Fibroblast of lung (primary cell): ENCODE measurements at regions not wholly inside any gene's neighbourhood (a gene's known extent, or its start where the extent isn't known, plus 50 kb on each side); places are given as distances from the start of the nearest gene placed in this dataset.

ENCODE experiments used
- DNase-seq, 2 donors: peaks; one replicate each; pipeline versions ENCODE4 v3.0.0 to v3.0.0-alpha.2; 2010; ENCODE audit warnings: low read depth in 2 of 2
- H2AFZ ChIP-seq: 2 replicates; pipeline ENCODE4 v1.5.1; 2012; ENCODE audit warnings: low read length, control low read depth, inconsistent platforms
- H3K27ac ChIP-seq: 2 replicates; pipeline ENCODE4 v1.5.1; 2011; ENCODE audit warnings: low read length, control low read depth; ENCODE audit not compliant: insufficient read depth
- H3K27me3 ChIP-seq: 2 replicates; pipeline ENCODE4 v1.5.1; 2011; ENCODE audit warnings: mild to moderate bottlenecking, low read length; ENCODE audit not compliant: control insufficient read depth, insufficient read depth
- H3K36me3 ChIP-seq: 2 replicates; pipeline ENCODE4 v1.5.1; 2011; ENCODE audit warnings: low read length; ENCODE audit not compliant: control insufficient read depth, insufficient read depth
- H3K4me1 ChIP-seq: 2 replicates; pipeline ENCODE4 v1.5.1; 2011; ENCODE audit warnings: low read length; ENCODE audit not compliant: control insufficient read depth, insufficient read depth; ENCODE audit errors: extremely low read depth
- H3K4me2 ChIP-seq: 2 replicates; pipeline ENCODE4 v1.5.1; 2011; ENCODE audit warnings: low read length, control low read depth; ENCODE audit not compliant: insufficient read depth; ENCODE audit errors: extremely low read depth
- H3K4me3 ChIP-seq, 4 experiments: fragments of 200-600 bp in 1 of 4; sonication (generic) in 1 of 4; replicated peaks in 1 of 4; 2 replicates each; pipeline ENCODE4 v1.5.1; 2011 to 2016; ENCODE audit warnings: low read length in 4 of 4, low read depth in 3 of 4, mild to moderate bottlenecking in 3 of 4, control low read depth in 2 of 4, inconsistent platforms in 1 of 4, mixed read lengths in 1 of 4; ENCODE audit not compliant: insufficient read depth in 1 of 4; ENCODE audit errors: control extremely low read depth in 1 of 4
- H3K79me2 ChIP-seq: 2 replicates; pipeline ENCODE4 v1.5.1; 2012; ENCODE audit warnings: mild to moderate bottlenecking, low read length, inconsistent platforms; ENCODE audit not compliant: control insufficient read depth, insufficient read depth
- H3K9ac ChIP-seq: 2 replicates; pipeline ENCODE4 v1.5.1; 2011; ENCODE audit warnings: mild to moderate bottlenecking, low read length, control low read depth; ENCODE audit not compliant: insufficient read depth
- H3K9me3 ChIP-seq: 2 replicates; pipeline ENCODE4 v1.5.1; 2012; ENCODE audit warnings: low read depth, low read length; ENCODE audit not compliant: control insufficient read depth, insufficient read depth
- H4K20me1 ChIP-seq: 2 replicates; pipeline ENCODE4 v1.5.1; 2011; ENCODE audit warnings: low read length; ENCODE audit not compliant: control insufficient read depth, insufficient read depth; ENCODE audit errors: extremely low read depth
- CTCF ChIP-seq, 2 donors: IDR thresholded peaks in 1 of 2; conservative IDR thresholded peaks in 1 of 2; 1 replicate in 1 of 2; 2 replicates in 1 of 2; pipeline ENCODE4 v1.5.1; 2011 to 2012; ENCODE audit warnings: low read length in 2 of 2, control low read depth in 1 of 2, inconsistent platforms in 1 of 2, low read depth in 1 of 2, mild to moderate bottlenecking in 1 of 2
- EZH2 ChIP-seq: IDR thresholded peaks from 2 replicates; pipeline ENCODE4 v1.5.1; 2012; ENCODE audit warnings: low read length, control low read depth, mild to moderate bottlenecking; ENCODE audit errors: missing control alignments

GRCh38 chr1:98355656-98356383 lies 305.7 kb upstream of the SNX7 start:
- peak; percentile 17 to 18 for DNase-seq
- H4K20me1 ChIP-seq: no peaks in the 10 kb centered on the region
- no peaks in the 10 kb centered on the region for H3K27me3 ChIP-seq
- H3K27ac ChIP-seq: no peak overlapping the region
- no peak overlapping the region for H3K4me2 ChIP-seq
- H3K4me1 ChIP-seq: no peaks in the 10 kb centered on the region
- no peak overlapping the region for H3K4me3 ChIP-seq
- no peaks in the 10 kb centered on the region for H3K79me2 ChIP-seq
- no peaks in the 10 kb centered on the region for H3K36me3 ChIP-seq
- H3K9ac ChIP-seq: no peak overlapping the region
- H3K9me3 ChIP-seq: no peaks in the 10 kb centered on the region
- peak overlapping the region; percentile 36 for H2AFZ ChIP-seq
- TF ChIP-seq CTCF (conservative IDR thresholded peaks at IDR 0.05 in 1 of 2, IDR thresholded peaks at IDR 0.05 in 1 of 2; ENCODE audit: low read depth in 1 of 2, low read length in 2 of 2) (no peak), EZH2 (no peak)

- Histone ChIP-seq H2AFZ (no peak overlapping the region), H3K4me3 (no peak overlapping the region), H3K27ac (no peak overlapping the region), H3K79me2 (no peaks in the 10 kb centered on the region), H3K27me3 (no peaks in the 10 kb centered on the region), H3K9ac (no peak overlapping the region), H3K36me3 (no peaks in the 10 kb centered on the region), H4K20me1 (no peaks in the 10 kb centered on the region), H3K4me1 (no peaks in the 10 kb centered on the region), H3K9me3 (no peaks in the 10 kb centered on the region), H3K4me2 (no peak overlapping the region)
- TF ChIP-seq EZH2 (no peak), CTCF (conservative IDR thresholded peaks at IDR 0.05 in 1 of 2, IDR thresholded peaks at IDR 0.05 in 1 of 2; ENCODE audit: low read depth in 1 of 2, low read length in 2 of 2) (no peak)
- no peak for DNase-seq
Observed at GRCh38 chr1:98352378-98352777, 309.1 kb upstream of the SNX7 start.

GRCh38 chr1:98351561-98351960 lies 310.0 kb upstream of the SNX7 start:
- Histone ChIP-seq H3K79me2 (no peaks in the 10 kb centered on the region), H3K4me3 (no peak overlapping the region), H3K9me3 (no peaks in the 10 kb centered on the region), H3K36me3 (no peaks in the 10 kb centered on the region), H3K27me3 (no peaks in the 10 kb centered on the region), H2AFZ (no peak overlapping the region), H4K20me1 (no peaks in the 10 kb centered on the region), H3K9ac (no peak overlapping the region), H3K4me2 (no peak overlapping the region), H3K4me1 (no peaks in the 10 kb centered on the region), H3K27ac (no peak overlapping the region)
- DNase-seq: no peak
- no peak for TF ChIP-seq CTCF (conservative IDR thresholded peaks at IDR 0.05 in 1 of 2, IDR thresholded peaks at IDR 0.05 in 1 of 2; ENCODE audit: low read depth in 1 of 2, low read length in 2 of 2)
- no peak for TF ChIP-seq EZH2
